HAP-1 (cell line): ENCODE measurements at regions not wholly inside any gene's neighbourhood (a gene's known extent, or its start where the extent isn't known, plus 50 kb on each side); places are given as distances from the start of the nearest gene placed in this dataset.

Experiments
- DNase-seq, 2 experiments: peaks; one replicate each; pipeline ENCODE4 v3.0.0-alpha.2; 2016 to 2020; ENCODE audit warnings: low spot score in 2 of 2
- H3K27me3 ChIP-seq: fragments of 250-450 bp; sonication (Bioruptor Pico); 2 replicates; pipeline ENCODE4 v1.5.1; 2020; ENCODE audit warnings: low read depth, mild to moderate bottlenecking, moderate library complexity
- H3K36me3 ChIP-seq: fragments of 250-450 bp; sonication (Bioruptor Pico); replicated peaks from 2 replicates; pipeline ENCODE4 v1.5.1; 2020; ENCODE audit warnings: mild to moderate bottlenecking
- H3K4me1 ChIP-seq: fragments of 250-450 bp; sonication (Bioruptor Pico); 2 replicates; pipeline ENCODE4 v1.5.1; 2020; ENCODE audit warnings: mild to moderate bottlenecking
- H3K4me3 ChIP-seq: fragments of 250-450 bp; sonication (Bioruptor Pico); 2 replicates; pipeline ENCODE4 v1.5.1; 2020; ENCODE audit warnings: mild to moderate bottlenecking, moderate library complexity
- H3K9me3 ChIP-seq: fragments of 250-450 bp; sonication (Bioruptor Pico); 2 replicates; pipeline ENCODE4 v1.5.1; 2020; ENCODE audit warnings: mild to moderate bottlenecking, moderate library complexity
- in situ Hi-C: fragments of 300-500 bp; cut with MboI; formaldehyde crosslinking; loops from 3 replicates; pipeline ENCODE4 v1.14.3; 2020; ENCODE audit warnings: low sequenced_read_pairs, inconsistent platforms, mixed read lengths

DNA sequence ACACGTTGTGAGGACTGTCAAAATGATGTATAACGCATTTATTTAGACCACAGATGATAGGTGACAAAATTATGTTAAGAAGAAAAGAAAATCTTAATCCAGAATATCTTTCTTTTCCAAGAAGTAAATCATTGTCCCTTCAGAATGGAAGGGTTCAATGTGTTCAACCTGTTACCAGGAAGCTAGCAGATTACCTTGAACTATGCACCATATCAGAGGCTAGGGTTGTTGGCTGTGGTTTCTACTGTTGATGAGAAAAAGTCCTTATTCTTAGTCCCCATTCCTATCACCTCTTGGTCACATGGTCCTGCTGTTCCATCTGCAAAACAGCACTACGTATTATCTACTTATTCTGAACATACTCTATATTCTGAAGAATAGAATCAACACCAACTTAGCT lies 339.5 kb upstream of the CADM1 start:
- in situ Hi-C loops: no loop called here
- Histone ChIP-seq H3K27me3 (no peaks in the 10 kb centered on the region), H3K36me3 (no peaks in the 10 kb centered on the region), H3K9me3 (no peaks in the 10 kb centered on the region), H3K4me3 (no peak overlapping the region), H3K4me1 (no peaks in the 10 kb centered on the region)
- no peak for DNase-seq

- Histone ChIP-seq H3K36me3 (no peaks in the 10 kb centered on the region), H3K27me3 (no peaks in the 10 kb centered on the region), H3K4me1 (no peaks in the 10 kb centered on the region), H3K4me3 (no peak overlapping the region), H3K9me3 (no peaks in the 10 kb centered on the region)
- DNase-seq: no peak
- in situ Hi-C loops: no loop called here
Measured at GRCh38 chr11:115843111-115843510, 338.9 kb upstream of the CADM1 start.

DNA sequence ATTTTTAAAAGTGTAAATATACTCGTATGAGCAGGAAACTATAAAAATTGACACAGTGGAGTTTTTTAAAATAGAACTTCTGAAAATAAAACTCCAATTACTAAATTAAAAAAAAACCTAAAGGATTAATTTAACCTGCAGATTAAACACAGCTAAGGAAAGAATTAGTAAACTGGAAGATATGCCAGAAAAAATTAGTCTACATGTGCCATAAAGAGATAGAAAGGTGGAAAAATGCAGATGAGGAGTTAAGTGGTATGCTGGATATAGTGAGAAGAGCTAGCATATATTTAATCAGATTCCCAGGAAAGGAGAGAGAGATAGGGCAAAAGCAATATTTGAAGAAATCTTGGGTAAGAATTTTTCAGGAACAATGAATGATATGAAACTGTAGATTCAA lies 315.8 kb upstream of the CADM1 start:
- H3K4me1 ChIP-seq: peaks cover 10% of the 10 kb centered on the region; the same call in 1 of the 2 replicates
- DNase-seq: no peak
- H3K36me3 ChIP-seq: no peaks in the 10 kb centered on the region
- in situ Hi-C loops: no loop called here
- no peaks in the 10 kb centered on the region for H3K9me3 ChIP-seq
- H3K27me3 ChIP-seq: no peaks in the 10 kb centered on the region
- H3K4me3 ChIP-seq: no peak overlapping the region

- Histone ChIP-seq H3K9me3 (no peaks in the 10 kb centered on the region), H3K36me3 (no peaks in the 10 kb centered on the region), H3K4me1 (peaks cover 10% of the 10 kb centered on the region; the same call in 1 of the 2 replicates), H3K27me3 (no peaks in the 10 kb centered on the region), H3K4me3 (no peak overlapping the region)
- in situ Hi-C loops: no loop called here
- no peak for DNase-seq
Measured at GRCh38 chr11:115819014-115819413, 314.8 kb upstream of the CADM1 start.

DNA sequence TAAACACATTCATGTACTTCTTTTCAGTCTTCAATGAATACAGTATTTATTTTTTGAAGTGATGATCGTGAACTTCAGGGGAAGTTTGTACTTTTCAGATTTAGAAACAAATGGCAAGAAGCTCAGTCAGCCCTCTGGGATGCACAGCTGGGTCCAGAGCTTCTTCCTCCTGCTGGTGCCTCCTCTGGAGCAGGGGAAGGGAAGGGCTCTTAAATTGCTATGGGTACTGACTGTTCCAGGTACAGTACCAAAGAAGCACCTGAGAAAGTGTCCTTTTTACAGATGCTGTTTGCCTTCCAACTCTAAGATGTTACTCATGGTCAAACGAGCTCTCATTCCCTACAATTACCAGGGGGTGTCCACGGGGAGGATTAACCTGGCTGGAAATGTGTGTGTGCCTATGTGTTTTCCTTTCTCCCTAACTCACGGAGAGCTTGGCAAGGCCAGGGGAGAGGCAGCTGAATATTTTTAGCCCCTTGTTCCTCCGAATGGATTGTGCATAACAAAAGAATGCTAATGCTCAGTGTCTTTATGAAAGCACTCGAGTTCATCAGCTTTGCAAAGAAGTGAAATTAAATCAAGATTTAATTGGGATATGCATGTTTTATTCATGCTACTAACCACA lies 313.7 kb upstream of the CADM1 start:
- H3K4me1 ChIP-seq: peaks cover 10% of the 10 kb centered on the region; the same call in 1 of the 2 replicates
- no peaks in the 10 kb centered on the region for H3K27me3 ChIP-seq
- in situ Hi-C loops: no loop called here
- H3K36me3 ChIP-seq: no peaks in the 10 kb centered on the region
- no peaks in the 10 kb centered on the region for H3K9me3 ChIP-seq
- H3K4me3 ChIP-seq: no peak overlapping the region
- peak; percentile 52 to 84 for DNase-seq

DNA sequence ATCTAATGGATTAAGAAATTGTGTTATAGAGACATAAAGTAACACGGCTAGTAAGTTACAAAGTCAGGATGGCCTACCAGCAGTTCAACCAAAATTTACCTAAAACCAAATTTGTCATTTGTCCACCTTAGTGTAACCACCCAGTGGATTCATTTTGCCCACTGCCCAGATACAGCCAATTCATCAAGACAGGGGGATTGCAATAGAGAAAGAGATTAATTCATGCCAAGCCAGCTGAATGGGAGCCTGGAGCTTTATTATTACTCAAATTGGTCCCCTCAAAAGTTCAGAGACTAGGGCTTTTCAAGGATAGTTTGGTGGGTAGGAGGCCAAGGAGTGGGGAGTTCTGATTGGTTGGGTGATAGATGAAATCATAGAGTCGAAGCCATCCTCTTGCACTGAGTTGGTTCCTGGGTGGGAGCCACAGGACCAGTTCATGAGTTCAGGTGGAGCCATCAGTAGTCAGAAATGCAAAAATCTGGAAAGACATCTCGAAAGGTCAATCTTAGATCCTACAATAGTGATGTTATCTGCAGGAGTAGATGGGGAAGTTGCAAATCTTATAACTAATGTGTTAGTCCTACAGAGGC lies 304.2 kb upstream of the CADM1 start:
- Histone ChIP-seq H3K4me3 (no peak overlapping the region), H3K4me1 (no peaks in the 10 kb centered on the region), H3K27me3 (no peaks in the 10 kb centered on the region), H3K36me3 (no peaks in the 10 kb centered on the region), H3K9me3 (no peaks in the 10 kb centered on the region; the same call in 1 of the 2 replicates)
- no peak for DNase-seq
- in situ Hi-C loops: no loop called here

GRCh38 chr11:115806056-115806455 lies 301.8 kb upstream of the CADM1 start:
- H3K36me3 ChIP-seq: no peaks in the 10 kb centered on the region
- H3K4me1 ChIP-seq: no peaks in the 10 kb centered on the region
- no peak overlapping the region for H3K4me3 ChIP-seq
- H3K9me3 ChIP-seq: no peaks in the 10 kb centered on the region; the same call in 1 of the 2 replicates
- in situ Hi-C loops: no loop called here
- no peaks in the 10 kb centered on the region for H3K27me3 ChIP-seq
- no peak for DNase-seq

DNA sequence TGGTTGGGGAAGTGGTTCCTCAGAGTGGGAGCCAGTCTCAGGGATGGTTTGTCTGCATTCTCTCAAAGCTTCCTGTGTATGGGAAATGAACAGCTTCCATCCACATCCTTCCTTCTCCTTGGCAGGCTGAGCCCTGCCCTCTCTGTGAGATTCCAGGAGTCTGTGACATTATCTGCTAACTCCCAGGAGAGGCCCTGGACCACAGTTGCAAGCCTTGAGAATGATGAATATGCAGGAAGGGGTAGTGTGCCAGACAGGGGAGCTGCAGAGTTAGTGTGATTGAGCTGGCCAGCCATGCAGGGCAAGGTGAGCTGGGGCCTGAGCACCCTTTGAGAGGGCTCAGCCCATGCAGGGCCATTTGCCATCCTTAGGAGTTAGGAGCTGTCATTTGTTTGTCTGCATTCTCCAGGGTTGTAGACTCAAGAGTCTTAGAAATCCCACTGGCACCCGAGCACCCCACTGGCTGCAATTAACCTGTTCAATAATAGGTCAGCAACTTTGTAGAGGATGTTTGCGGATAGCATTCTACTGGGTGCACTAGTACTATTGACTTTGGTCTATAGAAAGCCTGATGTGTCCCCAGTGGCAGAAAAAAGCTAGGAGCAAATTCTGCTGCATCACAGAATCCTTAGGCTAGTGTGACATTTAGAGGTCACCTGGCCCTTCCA lies 299.0 kb upstream of the CADM1 start:
- no peaks in the 10 kb centered on the region for H3K4me1 ChIP-seq
- in situ Hi-C loops: no loop called here
- DNase-seq: no peak
- no peak overlapping the region for H3K4me3 ChIP-seq
- no peaks in the 10 kb centered on the region for H3K36me3 ChIP-seq
- no peaks in the 10 kb centered on the region; the same call in 1 of the 2 replicates for H3K9me3 ChIP-seq
- no peaks in the 10 kb centered on the region for H3K27me3 ChIP-seq

DNA sequence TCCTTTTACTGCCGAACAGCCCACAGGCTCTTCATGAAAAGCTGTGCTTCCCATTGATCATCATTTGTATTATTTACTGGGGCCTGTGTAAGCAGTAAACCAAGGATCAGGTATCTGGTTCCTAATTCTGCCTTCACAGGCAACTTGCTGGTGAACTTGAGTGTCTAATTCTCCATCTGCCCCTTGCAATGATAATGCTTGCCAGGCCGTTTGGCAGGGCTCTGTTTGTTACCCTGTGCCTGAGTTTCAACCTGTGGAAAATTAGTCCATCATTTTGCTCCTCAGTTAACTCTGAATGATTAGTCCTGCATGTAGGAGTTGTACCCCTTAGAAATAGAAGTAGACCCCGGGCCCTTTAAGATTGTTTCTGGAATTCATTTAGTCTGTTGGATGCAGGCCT lies 298.4 kb upstream of the CADM1 start:
- no peak for DNase-seq
- Histone ChIP-seq H3K4me3 (no peak overlapping the region), H3K36me3 (no peaks in the 10 kb centered on the region), H3K4me1 (no peaks in the 10 kb centered on the region), H3K27me3 (no peaks in the 10 kb centered on the region), H3K9me3 (no peaks in the 10 kb centered on the region; the same call in 1 of the 2 replicates)
- in situ Hi-C loops: no loop called here

- no peaks in the 10 kb centered on the region for H3K9me3 ChIP-seq
- DNase-seq: no peak
- no peaks in the 10 kb centered on the region for H3K27me3 ChIP-seq
- no peaks in the 10 kb centered on the region for H3K36me3 ChIP-seq
- H3K4me1 ChIP-seq: no peaks in the 10 kb centered on the region
- in situ Hi-C loops: no loop called here
- H3K4me3 ChIP-seq: no peak overlapping the region
Measured at GRCh38 chr11:115792903-115793302, 288.7 kb upstream of the CADM1 start.

GRCh38 chr11:115787302-115787701 lies 283.1 kb upstream of the CADM1 start:
- H3K9me3 ChIP-seq: no peaks in the 10 kb centered on the region
- H3K27me3 ChIP-seq: no peaks in the 10 kb centered on the region
- no peaks in the 10 kb centered on the region for H3K4me1 ChIP-seq
- in situ Hi-C loops: no loop called here
- H3K4me3 ChIP-seq: no peak overlapping the region
- no peak for DNase-seq
- no peaks in the 10 kb centered on the region for H3K36me3 ChIP-seq

GRCh38 chr11:115784796-115785521 lies 280.7 kb upstream of the CADM1 start:
- in situ Hi-C loops: no loop called here
- no peak overlapping the region for H3K4me3 ChIP-seq
- H3K27me3 ChIP-seq: no peaks in the 10 kb centered on the region
- H3K36me3 ChIP-seq: no peaks in the 10 kb centered on the region
- no peaks in the 10 kb centered on the region for H3K9me3 ChIP-seq
- no peak for DNase-seq
- H3K4me1 ChIP-seq: no peaks in the 10 kb centered on the region

DNA sequence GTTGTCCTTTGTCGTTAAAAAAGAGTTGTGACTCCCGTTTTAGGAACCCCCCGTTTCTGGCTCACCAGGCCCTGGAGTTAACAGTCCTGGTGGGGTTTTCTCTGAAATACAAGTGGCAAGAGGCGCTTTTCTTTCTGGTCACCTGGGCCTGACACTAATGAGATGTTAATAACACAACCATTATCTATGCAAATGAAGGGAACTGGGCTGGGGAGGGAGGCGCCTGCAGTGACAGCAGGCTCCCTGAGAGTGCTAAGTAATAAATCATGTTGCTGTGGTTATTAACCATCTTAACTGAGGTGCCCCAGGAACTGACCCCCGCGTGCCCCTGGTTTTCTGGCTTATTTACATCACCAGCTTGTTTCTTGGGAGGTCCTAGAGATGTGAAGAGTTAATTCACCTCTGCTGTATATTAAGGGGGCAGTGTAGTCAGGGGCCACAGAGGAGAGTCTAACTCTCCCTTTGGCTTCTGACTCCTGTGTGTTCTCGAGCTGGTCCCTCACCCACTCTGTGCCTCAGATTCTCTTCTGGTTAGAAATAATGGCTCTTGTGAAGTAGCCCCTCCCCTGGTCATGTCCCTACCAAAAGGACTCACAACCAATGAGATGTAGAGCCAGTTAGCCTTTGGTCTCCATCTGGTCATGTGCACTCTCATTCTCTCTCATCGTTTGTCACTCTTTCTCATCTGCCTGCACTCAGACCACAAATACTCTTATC lies 276.6 kb upstream of the CADM1 start:
- Histone ChIP-seq H3K4me1 (no peaks in the 10 kb centered on the region), H3K9me3 (no peaks in the 10 kb centered on the region), H3K27me3 (no peaks in the 10 kb centered on the region), H3K36me3 (no peaks in the 10 kb centered on the region), H3K4me3 (no peak overlapping the region)
- in situ Hi-C loops: no loop called here
- DNase-seq: no peak
